B cell (primary cell): ENCODE measurements at regions not wholly inside any gene's neighbourhood (a gene's known extent, or its start where the extent isn't known, plus 50 kb on each side); places are given as distances from the start of the nearest gene placed in this dataset.

Experiments
- ATAC-seq: fragments of 200-7000 bp; cut with Tn5 transposase; one replicate; pipeline ENCODE4 v1.10.0; 2021; ENCODE audit warnings: low read depth, mild to moderate bottlenecking, moderate number of reproducible peaks, moderate library complexity
- CTCF ChIA-PET: fragments of 350-600 bp; sonication (Branson Sonifier 250); formaldehyde crosslinking; loops from one replicate; lab custom pipeline; 2021; ENCODE audit warnings: antibody characterized with exemption, inconsistent platforms; lab: Charles Lee
- POLR2A ChIA-PET: fragments of 350-600 bp; sonication (Branson Sonifier 250); formaldehyde crosslinking; loops from one replicate; lab custom pipeline; 2021; ENCODE audit warnings: antibody characterized with exemption; lab: Charles Lee
- DNase-seq: peaks from one replicate; pipeline ENCODE4 v3.0.0; 2013
- H2AFZ ChIP-seq: 2 replicates; pipeline ENCODE4 v1.6.1; 2012; ENCODE audit warnings: mild to moderate bottlenecking, low read depth, low read length; ENCODE audit not compliant: insufficient read depth, poor library complexity, severe bottlenecking
- H3K27ac ChIP-seq, 2 donors: 1 replicate in 1 of 2; 2 replicates in 1 of 2; pipeline ENCODE4 v1.5.1; 2012 to 2013; ENCODE audit warnings: low read length in 2 of 2, mild to moderate bottlenecking in 2 of 2, moderate library complexity in 1 of 2
- H3K27me3 ChIP-seq, 4 experiments: fragments of 200-600 bp in 1 of 4; sonication (generic) in 1 of 4; replicated peaks in 1 of 4; 1 replicate in 2 of 4; 2 replicates in 2 of 4; pipeline versions ENCODE4 v1.6.1 to v1.7.0; 2013 to 2016; ENCODE audit warnings: low read length in 3 of 4, mild to moderate bottlenecking in 2 of 4, mixed read lengths in 1 of 4, moderate library complexity in 1 of 4; ENCODE audit not compliant: insufficient read depth in 4 of 4, control insufficient read depth in 3 of 4; ENCODE audit errors: control extremely low read depth in 1 of 4
- H3K36me3 ChIP-seq, 2 experiments: replicated peaks in 1 of 2; 1 replicate in 1 of 2; 2 replicates in 1 of 2; pipeline versions ENCODE4 v1.6.1 to v1.7.1; 2013; ENCODE audit warnings: low read length in 1 of 2; ENCODE audit not compliant: insufficient read depth in 2 of 2, control insufficient read depth in 1 of 2; ENCODE audit errors: control extremely low read depth in 1 of 2, extremely low read depth in 1 of 2
- H3K4me1 ChIP-seq, 2 donors: fragments of 200-600 bp in 1 of 2; sonication (generic) in 1 of 2; 1 replicate in 1 of 2; 2 replicates in 1 of 2; pipeline versions ENCODE4 v1.5.1 to v1.6.1; 2013 to 2017; ENCODE audit warnings: low read length in 2 of 2; ENCODE audit not compliant: control insufficient read depth in 2 of 2, insufficient read depth in 2 of 2
- H3K4me2 ChIP-seq: replicated peaks from 2 replicates; pipeline ENCODE3; 2012; ENCODE audit warnings: mild to moderate bottlenecking, low read depth, low read length; ENCODE audit not compliant: poor library complexity, severe bottlenecking
- H3K4me3 ChIP-seq, 5 experiments: fragments of 200-600 bp in 1 of 5; sonication (generic) in 1 of 5; 1 replicate in 3 of 5; 2 replicates in 2 of 5; pipeline versions ENCODE4 v1.5.1 to v1.7.0; 2011 to 2016; ENCODE audit warnings: low read length in 4 of 5, mild to moderate bottlenecking in 4 of 5, low read depth in 2 of 5, control low read depth in 1 of 5, moderate library complexity in 1 of 5; ENCODE audit not compliant: insufficient read depth in 1 of 5; ENCODE audit errors: control extremely low read depth in 1 of 5, extremely low read depth in 1 of 5
- H3K79me2 ChIP-seq: fragments of 200-600 bp; sonication (generic); one replicate; pipeline ENCODE4 v1.6.0; 2016; ENCODE audit warnings: low read length; ENCODE audit not compliant: control insufficient read depth, insufficient read depth
- H3K9ac ChIP-seq: fragments of 200-600 bp; sonication (generic); 2 replicates; pipeline ENCODE4 v1.6.1; 2017; ENCODE audit warnings: mild to moderate bottlenecking, low read length, moderate library complexity
- H3K9me3 ChIP-seq, 3 donors: one replicate each; pipeline versions ENCODE4 v1.6.1 to v1.7.1; 2013; ENCODE audit warnings: low read length in 2 of 3; ENCODE audit not compliant: control insufficient read depth in 2 of 3, insufficient read depth in 1 of 3; ENCODE audit errors: control extremely low read depth in 1 of 3
- H4K20me1 ChIP-seq: 2 replicates; pipeline ENCODE4 v1.6.0; 2012; ENCODE audit warnings: mild to moderate bottlenecking, low read length; ENCODE audit not compliant: insufficient read depth, control insufficient read depth, poor library complexity, severe bottlenecking
- H3K27ac Mint-ChIP-seq: one replicate; pipeline ENCODE4 v1.8.0; 2021; ENCODE audit warnings: mixed read lengths
- H3K27me3 Mint-ChIP-seq: one replicate; pipeline ENCODE4 v1.8.0; 2021; ENCODE audit warnings: mixed read lengths
- H3K4me1 Mint-ChIP-seq: one replicate; pipeline ENCODE4 v1.8.0; 2021; ENCODE audit warnings: mixed read lengths
- H3K4me3 Mint-ChIP-seq: one replicate; pipeline ENCODE4 v1.8.0; 2021; ENCODE audit warnings: mixed read lengths
- H3K9me3 Mint-ChIP-seq: one replicate; pipeline ENCODE4 v1.8.0; 2022; ENCODE audit warnings: mixed read lengths; ENCODE audit not compliant: insufficient read depth
- EZH2 ChIP-seq: IDR thresholded peaks from 2 replicates; pipeline ENCODE4 v1.6.1; 2012; ENCODE audit warnings: borderline replicate concordance, low read depth, mild to moderate bottlenecking, moderate library complexity, low read length; ENCODE audit not compliant: insufficient read depth, poor library complexity, severe bottlenecking
- WGBS: methylation state at CpG from one replicate; pipeline ENCODE4 v1.1.5; 2013; ENCODE audit warnings: missing lambda C conversion rate; ENCODE audit not compliant: insufficient coverage; 5-methylcytosine and 5-hydroxymethylcytosine counted together
- intact Hi-C: fragments of 100-400 bp; cut with micrococcal nuclease; formaldehyde crosslinking; loops from one replicate; pipeline ENCODE4 v1.10.0; 2022
- TF ChIP-seq, protein P1 (sequence below): fragments of 200-600 bp; IDR thresholded peaks from one replicate; pipeline ENCODE4 v1.8.0; 2022; ENCODE audit warnings: antibody characterized with exemption, mild to moderate bottlenecking

GRCh38 chr6:41443616-41444525 is 102.3 kb upstream of the FOXP4 start:
- peaks cover 0 to 21% (median 4%) of the 10 kb centered on the region in 4 experiments for H3K27me3 ChIP-seq
- no peak overlapping the region for H3K4me3 Mint-ChIP-seq
- no peak overlapping the region for H3K4me2 ChIP-seq
- H3K27ac ChIP-seq, result no peak overlapping the region
- peaks cover 38% of the 10 kb centered on the region for H3K4me1 Mint-ChIP-seq
- no peak overlapping the region for H3K4me3 ChIP-seq
- H3K79me2 ChIP-seq, result no peaks in the 10 kb centered on the region
- H3K9ac ChIP-seq, result no peak overlapping the region
- H3K36me3 ChIP-seq, result no peaks in the 10 kb centered on the region
- no peaks in the 10 kb centered on the region for H4K20me1 ChIP-seq
- ATAC-seq (no peak), DNase-seq (no peak)
- no peaks in the 10 kb centered on the region for H3K9me3 Mint-ChIP-seq
- no peak overlapping the region for H2AFZ ChIP-seq
- WGBS, result 96% methylated on average over 8 of the region's 15 CpGs
- peaks cover 39 to 46% of the 10 kb centered on the region in 2 donors for H3K4me1 ChIP-seq
- H3K9me3 ChIP-seq, result peaks cover 0 to 15% (median 0%) of the 10 kb centered on the region in 3 donors
- ChIA-PET CTCF (interaction anchor here (0.8 to 1.3 kb wide), 6 partner anchors 16 to 148 kb away, joined by 3 to 5 read pairs (median 4); no protein-coding TSS in a partner anchor), POLR2A (no interaction called here)
- intact Hi-C loops, result no loop called here
- TF ChIP-seq EZH2, result no peak
- TF ChIP-seq, protein P1, sequence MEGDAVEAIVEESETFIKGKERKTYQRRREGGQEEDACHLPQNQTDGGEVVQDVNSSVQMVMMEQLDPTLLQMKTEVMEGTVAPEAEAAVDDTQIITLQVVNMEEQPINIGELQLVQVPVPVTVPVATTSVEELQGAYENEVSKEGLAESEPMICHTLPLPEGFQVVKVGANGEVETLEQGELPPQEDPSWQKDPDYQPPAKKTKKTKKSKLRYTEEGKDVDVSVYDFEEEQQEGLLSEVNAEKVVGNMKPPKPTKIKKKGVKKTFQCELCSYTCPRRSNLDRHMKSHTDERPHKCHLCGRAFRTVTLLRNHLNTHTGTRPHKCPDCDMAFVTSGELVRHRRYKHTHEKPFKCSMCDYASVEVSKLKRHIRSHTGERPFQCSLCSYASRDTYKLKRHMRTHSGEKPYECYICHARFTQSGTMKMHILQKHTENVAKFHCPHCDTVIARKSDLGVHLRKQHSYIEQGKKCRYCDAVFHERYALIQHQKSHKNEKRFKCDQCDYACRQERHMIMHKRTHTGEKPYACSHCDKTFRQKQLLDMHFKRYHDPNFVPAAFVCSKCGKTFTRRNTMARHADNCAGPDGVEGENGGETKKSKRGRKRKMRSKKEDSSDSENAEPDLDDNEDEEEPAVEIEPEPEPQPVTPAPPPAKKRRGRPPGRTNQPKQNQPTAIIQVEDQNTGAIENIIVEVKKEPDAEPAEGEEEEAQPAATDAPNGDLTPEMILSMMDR, result no peak
- peaks cover 16% of the 10 kb centered on the region for H3K27me3 Mint-ChIP-seq
- H3K27ac Mint-ChIP-seq, result no peak overlapping the region

- Mint-ChIP-seq H3K9me3 (no peaks in the 10 kb centered on the region), H3K4me1 (peaks cover 24% of the 10 kb centered on the region), H3K27me3 (peaks cover 16% of the 10 kb centered on the region), H3K27ac (no peak overlapping the region), H3K4me3 (no peak overlapping the region)
- no peaks in the 10 kb centered on the region for H4K20me1 ChIP-seq
- POLR2A ChIA-PET, result no interaction called here
- no peak for DNase-seq
- no peak overlapping the region for H3K4me2 ChIP-seq
- H2AFZ ChIP-seq, result no peak overlapping the region
- H3K36me3 ChIP-seq, result no peaks in the 10 kb centered on the region
- no peak overlapping the region for H3K9ac ChIP-seq
- WGBS, result 96% methylated on average over 10 of the region's 11 CpGs
- H3K4me1 ChIP-seq, result peaks cover 28 to 32% of the 10 kb centered on the region in 2 donors
- no peaks in the 10 kb centered on the region for H3K79me2 ChIP-seq
- TF ChIP-seq, protein P1, result no peak
- TF ChIP-seq EZH2, result no peak
- intact Hi-C loops, result no loop called here
- CTCF ChIA-PET, result interaction anchor here (0.6 to 1.3 kb wide), 4 partner anchors 18 to 164 kb away, joined by 3 to 6 read pairs (median 4); no protein-coding TSS in a partner anchor
- peaks cover 0 to 21% (median 4%) of the 10 kb centered on the region in 4 experiments for H3K27me3 ChIP-seq
- peaks cover 0 to 12% (median 0%) of the 10 kb centered on the region in 3 donors for H3K9me3 ChIP-seq
- ATAC-seq, result no peak
- no peak overlapping the region for H3K27ac ChIP-seq
- no peak overlapping the region for H3K4me3 ChIP-seq
Measured at GRCh38 chr6:41445261-41445660, 100.9 kb upstream of the FOXP4 start.
